HG02571 (cell line): ENCODE measurements at regions not wholly inside any gene's neighbourhood (a gene's known extent, or its start where the extent isn't known, plus 50 kb on each side); places are given as distances from the start of the nearest gene placed in this dataset.

Source experiments
- ATAC-seq: cut with Tn5 transposase; IDR thresholded peaks from one replicate; pipeline ENCODE4 v1.9.1; 2021; ENCODE audit warnings: mild to moderate bottlenecking, moderate library complexity; ENCODE audit not compliant: unreplicated experiment

DNA sequence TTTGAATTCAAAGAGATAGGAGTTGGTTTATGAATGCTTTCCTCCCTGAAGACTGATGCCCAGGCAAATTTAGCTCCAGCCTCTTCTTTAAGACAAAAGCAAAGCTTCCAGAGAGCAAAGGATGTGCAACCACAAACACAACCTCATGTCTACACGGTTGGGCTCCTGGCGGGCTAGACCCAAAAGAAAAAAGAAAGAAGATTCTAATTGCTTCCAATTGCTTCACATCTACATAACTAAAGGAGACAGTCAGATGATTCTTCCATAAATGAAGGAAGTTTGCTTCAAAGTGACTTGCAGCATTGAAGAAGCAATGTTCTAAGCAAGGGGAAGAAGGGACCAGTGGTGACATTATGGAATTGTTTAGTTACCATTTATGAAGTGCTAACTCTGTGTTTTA lies 1603.0 kb upstream of the TENM3 start:
- ATAC-seq = no peak

GRCh38 chr4:180641495-180641894 lies 1601.7 kb upstream of the TENM3 start:
- no peak for ATAC-seq

- no peak for ATAC-seq
Observed at GRCh38 chr4:180642732-180643131, 1600.5 kb upstream of the TENM3 start.

GRCh38 chr4:180650273-180650672 lies 1592.9 kb upstream of the TENM3 start:
- no peak for ATAC-seq

GRCh38 chr4:180652533-180652932 lies 1590.7 kb upstream of the TENM3 start:
- ATAC-seq = no peak

DNA sequence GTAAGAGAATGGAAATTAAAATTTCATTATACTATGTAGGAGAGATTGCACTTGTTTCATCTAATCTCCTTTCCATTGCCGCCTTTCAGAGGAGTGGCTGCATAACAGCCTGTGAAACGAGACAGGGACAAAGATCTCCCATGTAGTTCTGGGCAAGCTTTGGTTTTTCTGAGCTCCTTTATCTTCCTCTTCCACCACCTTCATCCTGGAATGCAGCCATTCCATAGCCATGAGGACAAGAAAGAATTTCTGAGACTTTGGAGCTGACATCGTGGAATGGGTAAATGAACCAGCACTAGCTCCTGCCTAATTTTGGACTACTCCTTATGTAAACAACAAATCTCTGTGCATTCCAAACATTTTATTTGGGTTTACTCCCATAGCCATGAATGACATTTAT lies 1587.3 kb upstream of the TENM3 start:
- ATAC-seq = no peak

DNA sequence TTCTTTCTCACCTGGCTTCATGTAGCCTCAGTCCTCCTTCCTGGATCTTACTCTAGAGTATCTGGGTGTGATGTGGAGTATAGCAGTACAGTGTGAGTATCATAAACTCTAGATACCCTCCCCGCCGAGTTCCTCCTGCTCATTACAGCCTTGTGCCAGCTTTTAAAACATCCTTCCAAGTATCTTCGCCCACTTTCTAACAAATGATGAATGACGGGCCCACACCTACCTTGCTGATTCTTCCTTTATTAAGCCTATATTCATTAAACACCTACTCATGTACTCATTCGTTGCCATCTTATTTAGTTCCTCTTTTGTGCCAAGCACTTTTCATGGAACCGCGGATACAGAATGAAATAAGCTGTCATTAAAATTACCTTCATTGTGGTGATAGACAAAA lies 1585.3 kb upstream of the TENM3 start:
- no peak for ATAC-seq

DNA sequence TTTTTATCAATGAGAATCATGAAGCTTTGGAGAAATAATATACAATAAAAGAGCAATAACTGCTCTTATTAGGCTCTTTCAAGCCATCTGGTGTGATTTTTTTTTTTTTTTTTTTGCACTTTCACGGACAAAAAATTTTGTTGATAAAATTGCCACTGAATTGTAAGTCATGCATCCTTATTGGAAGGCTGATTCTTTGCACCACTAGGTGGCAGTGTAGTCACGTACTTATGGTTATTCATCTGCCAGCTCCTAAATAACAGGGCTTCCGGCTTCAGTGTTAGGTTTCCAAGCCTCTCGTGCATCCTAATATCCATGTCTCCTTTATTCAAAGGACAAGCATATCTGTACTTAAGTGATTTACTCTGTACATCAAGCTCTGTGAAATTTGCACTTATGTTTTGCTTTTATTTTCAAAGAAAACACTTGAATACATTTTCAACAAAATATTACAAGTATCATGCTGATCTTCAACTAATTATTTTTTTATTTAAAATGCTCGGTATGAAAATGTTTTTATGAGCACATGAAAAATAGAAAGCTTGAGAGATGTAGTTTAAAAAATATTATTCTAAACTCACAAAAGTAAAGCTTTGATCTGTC lies 1578.3 kb upstream of the TENM3 start:
- ATAC-seq = peak; percentile 87

DNA sequence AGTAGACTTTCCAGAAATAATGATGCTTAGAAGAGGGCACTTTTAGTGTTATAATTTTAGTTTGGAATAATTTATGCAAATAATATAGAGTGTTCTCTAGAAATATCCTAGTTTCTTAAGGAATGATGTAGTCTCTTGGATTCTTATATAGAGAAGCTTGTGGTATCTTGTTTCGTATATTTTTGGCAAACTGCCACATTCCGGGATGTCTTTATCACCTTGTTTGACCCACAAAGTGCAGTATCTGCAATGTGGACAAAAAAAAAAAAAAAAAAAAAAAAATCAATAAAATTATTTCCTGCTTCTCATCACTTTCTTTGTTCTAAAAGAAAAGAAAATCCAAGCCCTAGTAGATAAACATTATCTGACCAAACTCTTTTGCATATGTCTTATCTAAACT lies 1577.7 kb upstream of the TENM3 start:
- no peak for ATAC-seq

DNA sequence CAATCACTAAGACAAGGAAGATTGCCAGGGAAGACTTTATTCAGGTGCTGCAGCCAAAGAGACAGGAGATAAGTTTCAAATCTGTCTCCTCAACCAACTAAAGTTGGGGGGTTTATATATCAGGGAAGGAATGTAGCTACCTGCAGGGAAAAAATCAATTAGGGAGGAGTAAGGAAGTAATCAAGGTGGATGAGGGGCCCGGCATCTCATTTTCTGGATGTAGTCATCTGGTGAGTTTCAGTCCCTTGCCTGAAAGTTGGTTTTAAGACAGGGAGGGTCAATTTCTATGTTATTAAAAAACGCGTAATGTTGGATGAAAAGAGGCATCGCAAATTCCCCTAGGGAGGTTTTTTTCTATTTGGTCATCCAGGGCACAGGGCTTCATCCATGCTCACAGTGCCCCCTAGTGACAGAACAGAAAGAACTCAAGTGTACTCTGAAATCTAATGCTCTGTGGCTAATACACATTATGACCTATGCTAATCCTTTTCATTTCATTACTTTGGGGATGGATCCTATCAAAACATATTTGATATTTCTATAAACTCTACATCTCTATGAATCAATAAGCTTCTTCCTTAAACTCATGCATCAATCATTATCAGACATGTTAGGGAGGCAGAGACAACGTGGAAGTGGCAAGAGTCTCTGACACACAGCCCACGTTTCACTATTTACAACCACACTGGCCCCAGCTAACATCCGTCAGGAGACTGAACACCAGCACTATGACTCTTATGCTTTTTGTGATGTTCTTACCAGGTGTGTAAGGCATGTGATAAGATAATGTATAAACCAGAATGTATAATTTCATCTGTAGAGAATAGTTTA lies 1577.0 kb upstream of the TENM3 start:
- peak; percentile 75 for ATAC-seq

- ATAC-seq = no peak
Observed at GRCh38 chr4:180668732-180669131, 1574.5 kb upstream of the TENM3 start.

DNA sequence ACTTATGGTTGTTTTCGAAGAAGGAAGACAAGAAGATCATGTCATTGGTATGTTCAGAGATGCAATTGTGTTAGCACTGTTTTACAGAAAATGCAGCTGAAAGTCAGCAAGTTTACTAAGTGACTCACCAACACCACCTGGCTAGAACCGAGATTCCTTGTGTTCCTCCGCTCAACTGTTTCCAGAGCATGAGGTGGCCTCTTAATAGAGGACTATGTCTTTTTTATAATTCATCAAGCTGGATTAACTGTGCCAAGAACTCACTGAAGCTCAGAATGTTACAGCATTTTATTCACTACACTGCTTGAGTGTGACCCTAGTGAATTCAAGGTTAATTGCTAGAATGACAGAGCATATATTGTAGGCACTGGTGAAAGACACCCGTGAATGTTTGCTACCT lies 1573.5 kb upstream of the TENM3 start:
- ATAC-seq = no peak

DNA sequence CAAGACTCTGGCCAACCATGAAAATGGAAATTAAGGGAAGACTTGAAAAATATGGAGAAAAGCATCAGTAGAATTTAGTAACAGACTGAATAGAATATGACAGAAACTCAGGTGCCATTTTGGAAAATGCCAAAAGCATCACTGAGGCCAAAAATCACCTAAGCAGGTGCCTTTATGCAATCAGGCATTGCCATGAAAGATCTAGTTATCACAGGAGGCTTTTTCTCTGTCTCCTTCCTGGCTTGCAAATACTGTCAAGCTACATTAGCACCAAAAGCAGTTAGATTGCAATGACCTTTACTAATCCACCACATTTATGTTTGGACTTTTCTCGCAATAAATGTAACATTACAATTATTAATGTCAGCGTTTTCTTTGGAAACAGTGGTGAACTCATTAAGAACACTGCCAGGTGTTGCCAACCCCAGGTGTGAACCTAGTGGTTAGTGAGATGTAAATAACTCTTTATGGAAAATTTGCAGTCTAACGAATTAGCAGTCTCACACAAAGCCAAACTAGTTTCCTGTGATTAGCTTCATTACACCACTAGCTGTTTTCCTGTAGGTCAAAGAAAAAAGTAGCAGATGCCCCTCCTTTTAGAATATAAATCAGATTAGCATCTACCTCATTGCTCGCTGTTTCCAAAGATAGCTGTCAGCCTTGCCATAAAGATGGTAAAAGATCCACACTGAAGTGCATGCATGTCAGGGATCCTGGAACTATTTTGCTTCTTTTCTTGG lies 1568.4 kb upstream of the TENM3 start:
- no peak for ATAC-seq

- ATAC-seq = no peak
Observed at GRCh38 chr4:180675359-180675650, 1567.9 kb upstream of the TENM3 start.

DNA sequence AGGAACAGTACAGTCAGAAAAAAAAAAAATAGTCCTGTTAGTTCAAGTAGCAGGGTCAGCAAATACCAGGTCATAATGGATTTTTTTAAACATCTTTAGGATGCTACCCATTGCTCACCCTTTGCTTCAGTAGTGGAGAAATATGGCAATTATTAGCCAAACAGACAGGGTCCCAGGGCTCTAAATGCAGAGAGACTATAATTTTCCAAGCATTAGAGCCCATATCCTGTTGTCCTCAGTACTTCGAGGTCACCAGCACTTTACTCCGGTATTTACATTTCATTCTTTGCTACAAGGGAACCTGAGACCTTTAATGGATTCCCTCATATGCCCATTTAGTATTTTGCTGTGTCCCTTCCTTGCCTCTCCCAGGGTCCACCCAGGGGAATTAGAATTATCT lies 1562.9 kb upstream of the TENM3 start:
- ATAC-seq = no peak

- ATAC-seq = no peak
Observed at GRCh38 chr4:180682776-180683175, 1560.4 kb upstream of the TENM3 start.

DNA sequence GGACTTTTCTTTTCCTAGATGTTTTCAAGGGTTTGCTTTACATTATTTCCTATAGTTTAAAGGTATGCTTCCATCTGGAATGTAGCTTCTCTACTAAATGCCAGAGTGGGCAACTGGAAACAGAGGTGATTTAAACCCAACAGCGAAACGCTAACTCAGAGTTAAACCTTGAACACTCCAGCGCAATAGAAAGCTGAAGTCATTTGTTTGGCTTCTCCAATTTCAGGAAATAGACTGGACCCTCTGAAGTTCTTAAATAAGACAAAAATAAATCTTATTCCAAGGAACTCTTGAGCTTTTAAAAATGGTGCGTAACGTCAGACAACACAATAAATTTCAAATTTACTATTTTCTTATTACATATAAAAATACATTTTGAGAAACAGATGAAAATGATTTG lies 1560.0 kb upstream of the TENM3 start:
- ATAC-seq = no peak

GRCh38 chr4:180688480-180688879 lies 1554.7 kb upstream of the TENM3 start:
- no peak for ATAC-seq

- ATAC-seq = no peak
Observed at GRCh38 chr4:180694875-180695274, 1548.3 kb upstream of the TENM3 start.

GRCh38 chr4:180695851-180696250 lies 1547.4 kb upstream of the TENM3 start:
- ATAC-seq = no peak

DNA sequence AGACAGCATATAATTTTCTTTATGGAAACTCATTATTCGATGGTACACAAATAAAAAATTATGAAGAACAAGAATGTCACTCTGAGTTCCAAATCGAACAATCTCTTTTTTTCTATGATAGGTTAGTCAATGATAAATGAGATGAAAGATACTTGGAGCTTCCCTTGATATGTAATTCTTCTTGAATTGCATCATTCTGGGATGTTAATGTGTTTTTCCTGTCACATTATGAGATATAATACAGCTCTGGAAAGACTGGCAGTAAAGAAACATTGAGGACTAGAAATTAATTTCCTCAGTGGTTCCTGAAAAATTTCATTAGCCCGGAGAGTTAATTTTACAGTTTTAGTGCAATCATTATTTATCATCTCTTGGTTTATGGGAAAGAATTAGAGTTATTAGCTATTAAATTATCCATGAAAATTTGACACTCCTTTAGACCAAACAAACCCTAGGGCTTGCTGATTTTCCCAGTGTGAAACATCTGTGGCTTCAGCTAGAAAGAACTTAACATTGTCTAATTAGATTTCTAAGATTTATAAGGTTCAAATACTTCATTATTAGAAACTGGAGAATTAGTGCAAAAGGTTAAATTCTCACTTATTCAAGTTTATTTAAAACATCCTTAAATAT lies 1546.6 kb upstream of the TENM3 start:
- no peak for ATAC-seq
